Left lung (tissue), 4 donors: ENCODE measurements at regions not wholly inside any gene's neighbourhood (a gene's known extent, or its start where the extent isn't known, plus 50 kb on each side); places are given as distances from the start of the nearest gene placed in this dataset.
"Not testable (repeated sequence)": the region's sequence is repeated elsewhere in the genome, so short reads cannot be mapped to it uniquely, and the experiment has no call there.

ENCODE experiments used
- ATAC-seq: fragments of 200-7000 bp; cut with Tn5 transposase; one replicate; pipeline ENCODE4 v1.9.1; 2020; ENCODE audit warnings: moderate library complexity
- DNase-seq, 4 donors: peaks; one replicate each; pipeline ENCODE4 v3.0.0-alpha.2; 2013 to 2020
- H3K27ac ChIP-seq, 2 donors: fragments of 200-600 bp; sonication (generic) in 1 of 2; one replicate each; pipeline versions ENCODE4 v1.5.0 to v1.8.0; 2020 to 2021
- H3K27me3 ChIP-seq, 2 donors: fragments of 200-600 bp; sonication (generic) in 1 of 2; one replicate each; pipeline versions ENCODE4 v1.5.0 to v1.8.0; 2020 to 2021
- H3K36me3 ChIP-seq, 2 donors: fragments of 200-600 bp; sonication (generic) in 1 of 2; one replicate each; pipeline versions ENCODE4 v1.5.0 to v1.8.0; 2020 to 2021
- H3K4me1 ChIP-seq, 2 donors: fragments of 200-600 bp; one replicate each; pipeline ENCODE4 v1.8.0; 2021
- H3K4me3 ChIP-seq, 2 donors: fragments of 200-600 bp; sonication (generic) in 1 of 2; one replicate each; pipeline versions ENCODE4 v1.5.0 to v1.8.0; 2020 to 2021; ENCODE audit warnings: mild to moderate bottlenecking in 1 of 2
- H3K9me3 ChIP-seq, 2 donors: fragments of 200-600 bp; sonication (generic) in 1 of 2; one replicate each; pipeline versions ENCODE4 v1.5.0 to v1.8.0; 2020 to 2021
- intact Hi-C, 2 donors: fragments of 100-400 bp; cut with DNase I; formaldehyde crosslinking; loops; one replicate each; pipeline versions ENCODE4 v1.11.2 to v1.14.2; 2022
- TF ChIP-seq, protein P1 (sequence below), 2 donors: fragments of 200-600 bp; sonication (generic) in 1 of 2; IDR thresholded peaks; one replicate each; pipeline versions ENCODE4 v1.5.0 to v1.8.0; 2021; ENCODE audit warnings: antibody characterized with exemption in 2 of 2
- donor health status: DM: no; HTN: yes; CAD: no.
- donor health status: DM: no; HTN: no; CAD: no.

- intact Hi-C loops: no loop called here
- TF ChIP-seq, protein P1, sequence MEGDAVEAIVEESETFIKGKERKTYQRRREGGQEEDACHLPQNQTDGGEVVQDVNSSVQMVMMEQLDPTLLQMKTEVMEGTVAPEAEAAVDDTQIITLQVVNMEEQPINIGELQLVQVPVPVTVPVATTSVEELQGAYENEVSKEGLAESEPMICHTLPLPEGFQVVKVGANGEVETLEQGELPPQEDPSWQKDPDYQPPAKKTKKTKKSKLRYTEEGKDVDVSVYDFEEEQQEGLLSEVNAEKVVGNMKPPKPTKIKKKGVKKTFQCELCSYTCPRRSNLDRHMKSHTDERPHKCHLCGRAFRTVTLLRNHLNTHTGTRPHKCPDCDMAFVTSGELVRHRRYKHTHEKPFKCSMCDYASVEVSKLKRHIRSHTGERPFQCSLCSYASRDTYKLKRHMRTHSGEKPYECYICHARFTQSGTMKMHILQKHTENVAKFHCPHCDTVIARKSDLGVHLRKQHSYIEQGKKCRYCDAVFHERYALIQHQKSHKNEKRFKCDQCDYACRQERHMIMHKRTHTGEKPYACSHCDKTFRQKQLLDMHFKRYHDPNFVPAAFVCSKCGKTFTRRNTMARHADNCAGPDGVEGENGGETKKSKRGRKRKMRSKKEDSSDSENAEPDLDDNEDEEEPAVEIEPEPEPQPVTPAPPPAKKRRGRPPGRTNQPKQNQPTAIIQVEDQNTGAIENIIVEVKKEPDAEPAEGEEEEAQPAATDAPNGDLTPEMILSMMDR (IDR thresholded peaks at IDR 0.05): no peak
- H3K27ac ChIP-seq: no peak overlapping the region
- H3K27me3 ChIP-seq: no peaks in the 10 kb centered on the region
- DNase-seq (no peak), ATAC-seq (no peak)
- no peak overlapping the region for H3K4me3 ChIP-seq
- no peaks in the 10 kb centered on the region for H3K36me3 ChIP-seq
- no peaks in the 10 kb centered on the region for H3K9me3 ChIP-seq
- H3K4me1 ChIP-seq: no peaks in the 10 kb centered on the region
Measured at GRCh38 chr2:7161501-7161900, 244.3 kb downstream of the RNF144A start.

DNA sequence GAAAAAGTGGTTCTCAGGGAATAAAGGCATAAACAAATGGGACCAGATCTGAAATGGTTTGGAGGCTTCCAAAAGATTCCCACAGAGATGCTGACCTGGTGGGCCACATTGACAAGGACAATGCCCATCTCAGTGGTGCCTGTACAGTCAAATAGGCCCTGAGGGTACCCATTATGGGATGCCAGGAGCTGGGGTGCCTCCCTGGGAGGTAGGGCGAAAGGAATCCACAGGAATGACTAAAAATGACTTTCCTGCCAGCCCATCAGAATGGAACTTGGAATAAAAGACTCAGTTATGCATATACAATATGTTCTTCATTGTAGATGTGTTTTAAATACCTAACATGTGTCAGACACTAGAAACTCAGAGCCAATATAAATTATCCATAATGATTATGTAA is 248.5 kb downstream of the RNF144A start:
- no peak overlapping the region for H3K4me3 ChIP-seq
- TF ChIP-seq, protein P1 (IDR thresholded peaks at IDR 0.05): no peak
- no peak overlapping the region for H3K27ac ChIP-seq
- intact Hi-C loops: no loop called here
- no peaks in the 10 kb centered on the region for H3K9me3 ChIP-seq
- no peaks in the 10 kb centered on the region for H3K27me3 ChIP-seq
- DNase-seq (no peak), ATAC-seq (no peak)
- H3K4me1 ChIP-seq: no peaks in the 10 kb centered on the region
- no peaks in the 10 kb centered on the region for H3K36me3 ChIP-seq

GRCh38 chr2:7167801-7168411 is 250.7 kb downstream of the RNF144A start:
- no peak overlapping the region for H3K4me3 ChIP-seq
- no peak for ATAC-seq
- H3K27ac ChIP-seq: no peak overlapping the region
- DNase-seq: peak in 1 of 4 donors; percentile 66
- TF ChIP-seq, protein P1 (IDR thresholded peaks at IDR 0.05): no peak
- intact Hi-C loops: no loop called here
- no peaks in the 10 kb centered on the region for H3K4me1 ChIP-seq
- H3K36me3 ChIP-seq: no peaks in the 10 kb centered on the region
- H3K9me3 ChIP-seq: no peaks in the 10 kb centered on the region
- H3K27me3 ChIP-seq: no peaks in the 10 kb centered on the region

- Histone ChIP-seq H3K36me3 (no peaks in the 10 kb centered on the region), H3K27me3 (no peaks in the 10 kb centered on the region), H3K27ac (no peak overlapping the region), H3K4me3 (no peak overlapping the region), H3K4me1 (no peaks in the 10 kb centered on the region), H3K9me3 (no peaks in the 10 kb centered on the region)
- TF ChIP-seq, protein P1 (IDR thresholded peaks at IDR 0.05): no peak
- no peak for ATAC-seq
- DNase-seq: peak in 2 of 4 donors; percentile 17 to 45
- intact Hi-C loops: no loop called here
Measured at GRCh38 chr2:7169593-7169992, 252.4 kb downstream of the RNF144A start.

DNA sequence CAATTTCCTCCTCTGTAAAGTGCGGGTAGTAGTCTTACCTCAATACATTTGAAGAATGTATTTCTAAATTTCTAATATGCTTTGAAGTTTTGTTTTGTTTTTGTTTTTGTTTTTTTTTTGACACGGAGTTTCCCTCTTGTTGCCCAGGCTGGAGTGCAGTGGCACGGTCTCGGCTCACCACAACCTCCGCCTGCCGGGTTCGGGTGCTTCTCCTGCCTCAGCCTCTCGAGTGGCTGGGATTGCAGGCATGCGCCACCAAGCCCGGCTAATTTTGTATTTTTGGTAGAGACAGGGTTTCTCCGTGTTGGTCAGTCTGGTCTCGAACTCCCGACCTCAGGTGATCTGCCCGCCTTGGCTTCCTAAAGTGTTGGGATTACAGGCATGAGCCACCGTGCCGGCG is 261.8 kb downstream of the RNF144A start:
- H3K36me3 ChIP-seq, H3K4me1 ChIP-seq, H3K4me3 ChIP-seq, ATAC-seq, H3K27me3 ChIP-seq, intact Hi-C loops, H3K27ac ChIP-seq, H3K9me3 ChIP-seq: not testable (repeated sequence)
- peak in 1 of 4 donors; percentile 44 for DNase-seq
